Stimulated activated naive CD8-positive, alpha-beta T cell treated with anti-CD3 and anti-CD28 coated beads, Interleukin-15, Interleukin-2, amounts not matched to agents 100 ng/mL and 50 ng/mL, for 24 hours (primary cell): ENCODE measurements at regions not wholly inside any gene's neighbourhood (a gene's known extent, or its start where the extent isn't known, plus 50 kb on each side); places are given as distances from the start of the nearest gene placed in this dataset.

Source experiments
- H3K27ac Mint-ChIP-seq: one replicate; pipeline ENCODE4 v1.8.0; 2021; ENCODE audit warnings: mild to moderate bottlenecking, mixed read lengths
- H3K27me3 Mint-ChIP-seq: one replicate; pipeline ENCODE4 v1.8.0; 2021; ENCODE audit warnings: mixed read lengths
- H3K36me3 Mint-ChIP-seq: one replicate; pipeline ENCODE4 v1.8.0; 2021; ENCODE audit warnings: low read depth, mixed read lengths
- H3K4me1 Mint-ChIP-seq: one replicate; pipeline ENCODE4 v1.8.0; 2021; ENCODE audit warnings: low read depth, mixed read lengths
- H3K4me3 Mint-ChIP-seq: one replicate; pipeline ENCODE4 v1.8.0; 2021; ENCODE audit warnings: mild to moderate bottlenecking, mixed read lengths
- H3K9me3 Mint-ChIP-seq: one replicate; pipeline ENCODE4 v1.8.0; 2021; ENCODE audit warnings: mixed read lengths

- no peak overlapping the region for H3K27ac Mint-ChIP-seq
- H3K9me3 Mint-ChIP-seq = no peaks in the 10 kb centered on the region
- no peaks in the 10 kb centered on the region for H3K4me1 Mint-ChIP-seq
- H3K4me3 Mint-ChIP-seq = no peak overlapping the region
- no peaks in the 10 kb centered on the region for H3K27me3 Mint-ChIP-seq
- no peaks in the 10 kb centered on the region for H3K36me3 Mint-ChIP-seq
Measured at GRCh38 chr20:60935971-60936370, 316.1 kb upstream of the CDH4 start.

GRCh38 chr20:60937585-60937984, 314.5 kb upstream of the CDH4 start:
- H3K36me3 Mint-ChIP-seq = no peaks in the 10 kb centered on the region
- no peak overlapping the region for H3K4me3 Mint-ChIP-seq
- no peak overlapping the region for H3K27ac Mint-ChIP-seq
- no peaks in the 10 kb centered on the region for H3K27me3 Mint-ChIP-seq
- no peaks in the 10 kb centered on the region for H3K9me3 Mint-ChIP-seq
- no peaks in the 10 kb centered on the region for H3K4me1 Mint-ChIP-seq

DNA sequence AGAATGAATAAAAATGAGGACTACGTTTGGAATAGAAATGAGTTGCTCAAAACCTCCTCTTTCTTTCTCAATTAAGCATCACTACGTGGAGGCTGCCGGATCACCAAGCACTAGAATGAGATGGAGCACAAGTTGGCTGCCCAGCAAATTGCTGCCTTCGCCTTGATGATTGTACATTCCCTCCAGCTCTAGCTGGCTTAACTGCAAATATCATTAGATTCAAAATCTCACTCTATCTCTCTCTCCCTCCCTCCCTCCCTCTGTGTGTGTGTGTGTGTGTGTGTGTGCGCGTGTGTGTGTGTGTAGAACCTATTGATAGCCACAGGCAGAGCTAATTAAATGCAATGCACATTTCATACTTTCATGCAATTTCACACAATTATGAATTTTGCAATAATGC, 310.7 kb upstream of the CDH4 start:
- Mint-ChIP-seq H3K4me1 (no peaks in the 10 kb centered on the region), H3K4me3 (no peak overlapping the region), H3K27me3 (no peaks in the 10 kb centered on the region), H3K9me3 (no peaks in the 10 kb centered on the region), H3K36me3 (no peaks in the 10 kb centered on the region), H3K27ac (no peak overlapping the region)

DNA sequence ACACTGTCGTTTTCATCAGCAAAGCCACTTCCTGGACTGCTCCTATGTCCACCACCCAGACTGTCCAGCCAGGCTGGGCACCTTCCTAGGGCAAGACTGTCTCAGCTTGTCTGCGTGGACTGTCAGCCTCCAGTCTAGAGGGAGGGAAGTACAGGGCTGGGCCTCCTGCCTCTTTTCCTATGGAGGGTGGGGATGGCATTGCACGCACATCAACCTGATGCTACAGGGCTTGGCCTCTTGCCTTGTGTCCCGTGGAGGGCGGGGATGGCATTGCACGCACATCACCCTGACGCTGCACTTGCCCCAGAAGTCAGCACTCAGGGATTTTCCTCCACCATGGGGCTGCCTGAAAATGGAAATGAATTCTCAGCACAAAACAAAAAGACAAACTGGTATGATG, 304.2 kb upstream of the CDH4 start:
- H3K4me3 Mint-ChIP-seq = no peak overlapping the region
- no peaks in the 10 kb centered on the region for H3K27me3 Mint-ChIP-seq
- H3K4me1 Mint-ChIP-seq = no peaks in the 10 kb centered on the region
- no peak overlapping the region for H3K27ac Mint-ChIP-seq
- peaks cover 5% of the 10 kb centered on the region for H3K9me3 Mint-ChIP-seq
- H3K36me3 Mint-ChIP-seq = no peaks in the 10 kb centered on the region

DNA sequence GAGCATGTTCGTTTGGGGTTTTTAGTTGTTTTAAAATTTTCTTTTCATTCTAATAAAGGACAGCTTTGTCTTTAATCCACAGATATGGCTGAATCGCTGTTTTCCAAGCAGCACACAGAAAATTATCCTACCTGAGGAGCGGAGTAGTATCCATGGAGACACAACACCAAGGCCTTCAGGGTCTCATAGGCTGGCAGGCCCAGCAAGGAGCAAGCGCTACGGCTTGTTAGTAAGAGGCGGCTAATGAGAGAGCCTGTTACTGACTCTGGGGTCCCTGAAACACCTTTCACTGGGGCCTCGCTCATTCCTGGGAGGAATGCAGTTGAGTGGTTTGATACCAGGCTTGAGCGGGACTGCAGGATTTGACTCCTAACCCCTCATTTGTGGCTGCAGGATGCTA, 303.8 kb upstream of the CDH4 start:
- H3K4me1 Mint-ChIP-seq = no peaks in the 10 kb centered on the region
- no peaks in the 10 kb centered on the region for H3K27me3 Mint-ChIP-seq
- H3K9me3 Mint-ChIP-seq = peaks cover 5% of the 10 kb centered on the region
- no peak overlapping the region for H3K4me3 Mint-ChIP-seq
- no peaks in the 10 kb centered on the region for H3K36me3 Mint-ChIP-seq
- H3K27ac Mint-ChIP-seq = no peak overlapping the region

DNA sequence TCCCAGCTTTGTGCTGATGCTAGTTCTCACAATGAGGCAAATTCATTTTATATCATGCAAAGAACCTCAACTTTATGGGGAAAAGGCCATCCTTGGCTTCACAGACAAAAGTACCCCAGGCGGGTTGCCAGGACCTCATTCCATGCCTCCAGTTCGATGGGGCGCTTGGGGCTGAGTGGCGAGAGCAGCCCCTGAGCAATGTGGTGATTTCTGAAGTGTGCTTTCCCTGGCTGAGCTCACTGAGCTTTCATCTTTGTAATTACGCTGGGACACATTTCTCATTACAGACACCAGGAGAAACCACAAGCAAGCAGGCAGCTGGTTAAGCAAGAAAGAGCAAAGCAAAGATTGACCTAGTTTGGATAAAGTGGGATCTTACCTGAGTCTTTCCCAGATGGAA, 301.5 kb upstream of the CDH4 start:
- Mint-ChIP-seq H3K27ac (no peak overlapping the region), H3K36me3 (no peaks in the 10 kb centered on the region), H3K27me3 (no peaks in the 10 kb centered on the region), H3K9me3 (peaks cover 5% of the 10 kb centered on the region), H3K4me1 (no peaks in the 10 kb centered on the region), H3K4me3 (no peak overlapping the region)

DNA sequence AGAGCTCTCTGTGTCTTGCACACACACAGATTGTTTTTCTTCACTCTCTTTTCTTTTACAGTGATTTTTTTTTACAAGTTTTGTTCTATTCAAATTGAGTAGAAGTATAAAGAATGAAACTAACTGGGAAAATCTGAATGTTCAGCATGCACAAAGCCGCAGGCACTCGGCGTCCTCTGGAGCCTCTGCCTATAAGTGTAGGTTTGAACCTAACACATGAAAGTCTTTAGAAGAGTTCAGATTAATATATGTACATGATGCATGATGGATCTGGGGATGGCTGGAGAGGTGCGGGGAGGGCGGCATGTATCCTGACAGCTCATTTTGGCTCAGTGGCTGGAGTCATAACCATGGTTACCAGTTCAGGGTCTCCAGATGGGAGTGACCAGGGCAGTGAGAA, 301.1 kb upstream of the CDH4 start:
- H3K4me3 Mint-ChIP-seq = no peak overlapping the region
- H3K9me3 Mint-ChIP-seq = peaks cover 5% of the 10 kb centered on the region
- H3K36me3 Mint-ChIP-seq = no peaks in the 10 kb centered on the region
- no peak overlapping the region for H3K27ac Mint-ChIP-seq
- H3K27me3 Mint-ChIP-seq = no peaks in the 10 kb centered on the region
- no peaks in the 10 kb centered on the region for H3K4me1 Mint-ChIP-seq

GRCh38 chr20:60952861-60953260, 299.2 kb upstream of the CDH4 start:
- Mint-ChIP-seq H3K9me3 (peaks cover 5% of the 10 kb centered on the region), H3K4me1 (no peaks in the 10 kb centered on the region), H3K36me3 (no peaks in the 10 kb centered on the region), H3K4me3 (no peak overlapping the region), H3K27me3 (no peaks in the 10 kb centered on the region), H3K27ac (no peak overlapping the region)

- H3K4me1 Mint-ChIP-seq = no peaks in the 10 kb centered on the region
- no peak overlapping the region for H3K4me3 Mint-ChIP-seq
- no peaks in the 10 kb centered on the region for H3K27me3 Mint-ChIP-seq
- H3K36me3 Mint-ChIP-seq = no peaks in the 10 kb centered on the region
- no peak overlapping the region for H3K27ac Mint-ChIP-seq
- H3K9me3 Mint-ChIP-seq = peaks cover 5% of the 10 kb centered on the region
Measured at GRCh38 chr20:60953321-60953720, 298.7 kb upstream of the CDH4 start.

GRCh38 chr20:60955706-60956105, 296.4 kb upstream of the CDH4 start:
- Mint-ChIP-seq H3K27me3 (no peaks in the 10 kb centered on the region), H3K36me3 (no peaks in the 10 kb centered on the region), H3K4me1 (no peaks in the 10 kb centered on the region), H3K9me3 (no peaks in the 10 kb centered on the region), H3K4me3 (no peak overlapping the region), H3K27ac (no peak overlapping the region)

DNA sequence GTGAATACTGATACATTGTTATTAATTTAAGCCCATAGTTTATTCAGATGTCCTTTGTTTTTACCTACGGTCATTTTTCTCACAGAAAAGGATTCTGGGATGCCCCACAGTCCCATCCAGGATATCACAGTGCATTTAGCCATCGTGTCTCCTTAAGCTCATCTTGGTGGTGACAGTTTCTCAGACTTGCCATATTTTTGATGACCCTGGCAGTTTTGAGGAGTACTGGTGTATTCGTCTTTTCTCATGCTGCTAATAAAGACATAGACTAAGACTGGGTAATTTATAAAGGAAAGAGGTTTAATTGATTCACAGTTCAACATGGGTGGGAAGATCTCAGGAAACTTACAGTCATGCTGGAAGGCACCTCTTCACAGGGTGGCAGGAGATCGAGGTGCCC, 295.9 kb upstream of the CDH4 start:
- no peaks in the 10 kb centered on the region for H3K4me1 Mint-ChIP-seq

DNA sequence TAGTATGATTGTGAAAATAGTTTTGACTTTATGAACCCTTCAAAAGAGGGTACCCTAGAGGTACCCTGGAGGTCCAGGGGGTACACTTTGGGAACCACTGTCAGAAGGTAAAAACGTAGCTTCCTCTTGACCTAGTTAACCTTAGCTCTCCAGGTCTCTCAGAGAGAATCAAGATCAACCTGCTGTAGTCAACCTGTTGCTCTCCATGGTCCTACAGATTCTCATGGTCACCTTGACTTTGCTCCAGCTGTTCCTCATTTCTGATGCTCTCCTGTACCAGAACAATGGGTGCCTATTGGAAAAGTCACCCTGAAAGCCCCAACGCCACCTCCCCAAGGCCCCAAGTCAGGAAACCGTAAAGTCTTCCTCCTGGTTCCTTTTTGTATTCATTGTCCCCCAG, 294.4 kb upstream of the CDH4 start:
- Mint-ChIP-seq H3K4me3 (no peak overlapping the region), H3K27ac (no peak overlapping the region), H3K9me3 (no peaks in the 10 kb centered on the region), H3K36me3 (no peaks in the 10 kb centered on the region), H3K27me3 (no peaks in the 10 kb centered on the region), H3K4me1 (no peaks in the 10 kb centered on the region)

More for the DNA sequence above, 295.9 kb upstream of the CDH4 start:
- no peaks in the 10 kb centered on the region for H3K36me3 Mint-ChIP-seq
- no peaks in the 10 kb centered on the region for H3K27me3 Mint-ChIP-seq
- no peaks in the 10 kb centered on the region for H3K9me3 Mint-ChIP-seq
- no peak overlapping the region for H3K4me3 Mint-ChIP-seq
- H3K27ac Mint-ChIP-seq = no peak overlapping the region

DNA sequence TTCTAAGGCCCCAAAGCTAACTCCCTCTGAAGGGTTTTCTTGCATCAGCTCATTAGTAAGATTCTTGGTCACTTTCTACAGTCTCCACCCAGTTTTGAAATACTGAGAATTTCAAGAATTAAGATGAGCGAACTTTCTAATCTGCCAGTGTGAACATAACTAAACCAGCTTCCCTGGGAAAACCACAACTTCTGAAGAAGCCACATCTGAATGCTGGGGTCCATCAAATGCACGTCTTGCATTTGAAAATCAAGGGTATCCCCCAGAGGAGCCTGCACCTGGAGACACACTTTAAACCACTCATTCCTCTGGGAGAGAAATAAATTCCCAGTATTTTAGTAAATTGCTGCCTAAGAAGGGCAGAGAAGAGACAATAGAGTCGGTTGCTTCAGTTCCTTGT, 292.1 kb upstream of the CDH4 start:
- no peak overlapping the region for H3K27ac Mint-ChIP-seq
- H3K9me3 Mint-ChIP-seq = no peaks in the 10 kb centered on the region
- no peaks in the 10 kb centered on the region for H3K27me3 Mint-ChIP-seq
- H3K4me3 Mint-ChIP-seq = no peak overlapping the region
- H3K36me3 Mint-ChIP-seq = no peaks in the 10 kb centered on the region
- H3K4me1 Mint-ChIP-seq = no peaks in the 10 kb centered on the region

- Mint-ChIP-seq H3K4me3 (no peak overlapping the region), H3K9me3 (no peaks in the 10 kb centered on the region), H3K27ac (no peak overlapping the region), H3K4me1 (no peaks in the 10 kb centered on the region), H3K36me3 (no peaks in the 10 kb centered on the region), H3K27me3 (no peaks in the 10 kb centered on the region)
Measured at GRCh38 chr20:60960500-60960899, 291.6 kb upstream of the CDH4 start.

DNA sequence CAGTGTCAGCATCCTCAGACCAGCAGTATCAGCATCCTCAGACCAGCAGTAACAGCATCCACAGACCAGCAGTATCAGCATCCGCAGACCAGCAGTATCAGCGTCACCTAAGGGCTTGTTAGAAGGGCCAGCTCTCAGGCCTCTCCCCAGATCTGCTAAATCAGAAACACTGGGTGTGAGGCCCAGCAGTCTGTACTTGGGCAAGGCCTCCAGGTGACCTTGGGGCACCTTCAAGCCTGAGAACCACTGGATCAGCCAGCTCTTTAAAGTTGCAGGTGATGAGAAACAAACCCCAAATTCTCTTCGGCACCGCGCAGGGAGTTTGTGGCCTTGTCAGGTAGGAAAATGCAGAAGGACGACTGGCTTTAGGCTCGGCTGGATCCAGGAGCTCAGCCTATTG, 290.5 kb upstream of the CDH4 start:
- no peak overlapping the region for H3K4me3 Mint-ChIP-seq
- H3K9me3 Mint-ChIP-seq = no peaks in the 10 kb centered on the region
- no peaks in the 10 kb centered on the region for H3K36me3 Mint-ChIP-seq
- no peaks in the 10 kb centered on the region for H3K4me1 Mint-ChIP-seq
- H3K27me3 Mint-ChIP-seq = no peaks in the 10 kb centered on the region
- H3K27ac Mint-ChIP-seq = no peak overlapping the region

GRCh38 chr20:60962367-60963045, 289.6 kb upstream of the CDH4 start:
- H3K36me3 Mint-ChIP-seq = no peaks in the 10 kb centered on the region
- peaks cover 5% of the 10 kb centered on the region for H3K9me3 Mint-ChIP-seq
- peaks cover 4% of the 10 kb centered on the region for H3K27me3 Mint-ChIP-seq
- no peaks in the 10 kb centered on the region for H3K4me1 Mint-ChIP-seq
- H3K4me3 Mint-ChIP-seq = no peak overlapping the region
- no peak overlapping the region for H3K27ac Mint-ChIP-seq
